ENCODE measurements at regions not wholly inside any gene's neighbourhood (a gene's known extent, or its start where the extent isn't known, plus 50 kb on each side); places are given as distances from the start of the nearest gene placed in this dataset.
A peak's percentile ranks its signal among the peaks of the same experiment; 100 is the strongest.
"Not testable (repeated sequence)": the region's sequence is repeated elsewhere in the genome, so short reads cannot be mapped to it uniquely, and the experiment has no call there.

GRCh38 chr10:59975918-59976317 lies 69.6 kb upstream of the CCDC6 start:
- H3K27me3 ChIP-seq (ENCODE audit: control insufficient read depth, insufficient read depth, low read length); H3K36me3 ChIP-seq (replicated peaks; ENCODE audit: control insufficient read depth, insufficient read depth, low read length); H3K4me3 ChIP-seq (ENCODE audit: insufficient read depth, low read depth, low read length); DNase-seq: not testable (repeated sequence)

DNA sequence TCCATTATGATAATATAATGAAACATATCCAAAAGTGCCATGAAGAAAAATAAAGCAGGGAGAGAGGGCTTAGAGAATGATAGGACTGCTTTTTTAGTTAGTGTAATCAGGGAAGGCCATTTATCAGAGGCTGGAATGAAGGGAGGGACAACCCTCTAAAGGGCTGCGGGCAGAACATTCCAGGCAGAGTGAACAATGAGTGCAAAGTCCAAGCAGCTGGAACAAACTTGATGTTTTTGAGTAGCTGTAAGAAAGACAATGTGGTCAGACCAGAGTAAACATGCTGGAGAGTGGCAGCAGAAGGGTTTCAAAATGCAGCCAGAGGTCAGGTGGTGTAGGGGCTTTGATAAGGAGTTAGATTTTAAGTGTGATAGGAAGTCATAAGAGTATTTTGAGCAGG lies 65.6 kb upstream of the CCDC6 start:
- Histone ChIP-seq H3K4me3 (ENCODE audit: insufficient read depth, low read depth, low read length) (no peak overlapping the region), H3K36me3 (replicated peaks; ENCODE audit: control insufficient read depth, insufficient read depth, low read length) (no peaks in the 10 kb centered on the region)
- DNase-seq = no peak

GRCh38 chr10:59970396-59971368 lies 64.3 kb upstream of the CCDC6 start:
- DNase-seq = peak; percentile 54
- Histone ChIP-seq H3K4me3 (ENCODE audit: insufficient read depth, low read depth, low read length) (no peak overlapping the region), H3K36me3 (replicated peaks; ENCODE audit: control insufficient read depth, insufficient read depth, low read length) (no peaks in the 10 kb centered on the region)

More for the DNA sequence above, 65.6 kb upstream of the CCDC6 start:
- H3K27me3 ChIP-seq (ENCODE audit: control insufficient read depth, insufficient read depth, low read length) = no peaks in the 10 kb centered on the region

GRCh38 chr10:59968705-59969104 lies 62.3 kb upstream of the CCDC6 start:
- no peak for DNase-seq
- Histone ChIP-seq H3K27me3 (ENCODE audit: control insufficient read depth, insufficient read depth, low read length) (no peaks in the 10 kb centered on the region), H3K36me3 (replicated peaks; ENCODE audit: control insufficient read depth, insufficient read depth, low read length) (no peaks in the 10 kb centered on the region), H3K4me3 (ENCODE audit: insufficient read depth, low read depth, low read length) (no peak overlapping the region)

More at GRCh38 chr10:59970396-59971368, 64.3 kb upstream of the CCDC6 start:
- no peaks in the 10 kb centered on the region for H3K27me3 ChIP-seq (ENCODE audit: control insufficient read depth, insufficient read depth, low read length)

DNA sequence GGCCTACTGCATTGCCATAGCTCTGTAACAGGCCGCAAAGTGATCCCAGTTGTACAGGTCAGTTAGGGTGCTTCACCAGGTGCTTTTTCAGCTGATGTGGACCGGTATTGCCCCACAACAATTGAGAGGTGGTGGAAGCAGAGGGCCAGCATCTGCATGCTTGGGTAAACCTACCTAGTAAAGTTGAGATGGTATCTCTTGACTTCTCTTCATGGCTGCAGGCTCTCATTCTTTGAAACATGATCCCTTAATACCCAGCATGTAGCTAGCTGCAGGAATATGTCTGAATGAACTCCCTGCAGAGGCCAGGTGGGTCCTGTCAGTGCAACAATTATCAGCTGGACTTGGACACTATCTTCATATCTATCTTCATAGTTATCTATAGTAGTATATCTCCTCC lies 60.7 kb upstream of the CCDC6 start:
- DNase-seq = peak; percentile 31
- Histone ChIP-seq H3K4me3 (ENCODE audit: insufficient read depth, low read depth, low read length) (no peak overlapping the region), H3K27me3 (ENCODE audit: control insufficient read depth, insufficient read depth, low read length) (no peaks in the 10 kb centered on the region)

DNA sequence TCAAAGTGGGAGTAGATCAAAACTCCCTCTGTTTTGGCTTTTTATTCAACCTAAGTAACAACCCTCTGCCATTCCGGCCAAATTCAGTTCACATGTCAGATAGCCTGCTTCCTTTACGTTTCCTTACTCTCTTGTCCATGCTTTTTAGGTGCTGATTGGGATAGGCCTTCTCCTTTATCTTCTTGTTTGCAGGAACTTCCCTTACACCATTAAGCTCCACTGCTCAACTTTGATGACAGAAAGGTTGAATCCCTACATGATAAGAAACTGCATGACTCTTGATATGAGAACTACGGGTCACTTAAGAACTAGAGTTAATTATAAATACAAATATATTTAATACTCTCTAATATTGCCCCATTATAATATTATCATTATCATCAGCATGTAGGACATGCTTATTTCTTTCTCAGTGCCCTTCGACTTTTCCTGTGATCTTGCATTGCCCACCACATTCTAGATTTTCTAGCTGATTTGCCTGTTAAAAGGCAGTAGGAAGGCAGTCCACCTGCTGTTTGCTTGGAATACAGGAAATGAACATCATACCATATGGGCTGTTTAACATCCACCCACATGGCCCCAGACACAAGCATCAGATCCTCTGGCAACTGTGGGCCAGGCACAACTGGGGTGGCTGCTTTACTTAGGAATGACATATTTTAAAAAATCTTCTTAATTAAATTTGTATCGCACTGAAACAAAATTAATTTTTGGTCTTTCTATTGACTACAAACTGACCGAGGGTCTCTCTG lies 59.7 kb upstream of the CCDC6 start:
- DNase-seq = no peak
- no peaks in the 10 kb centered on the region for H3K36me3 ChIP-seq (replicated peaks; ENCODE audit: control insufficient read depth, insufficient read depth, low read length)
- no peak overlapping the region for H3K4me3 ChIP-seq (ENCODE audit: insufficient read depth, low read depth, low read length)
- H3K27me3 ChIP-seq (ENCODE audit: control insufficient read depth, insufficient read depth, low read length) = no peaks in the 10 kb centered on the region

More for the DNA sequence above, 60.7 kb upstream of the CCDC6 start:
- no peaks in the 10 kb centered on the region for H3K36me3 ChIP-seq (replicated peaks; ENCODE audit: control insufficient read depth, insufficient read depth, low read length)

DNA sequence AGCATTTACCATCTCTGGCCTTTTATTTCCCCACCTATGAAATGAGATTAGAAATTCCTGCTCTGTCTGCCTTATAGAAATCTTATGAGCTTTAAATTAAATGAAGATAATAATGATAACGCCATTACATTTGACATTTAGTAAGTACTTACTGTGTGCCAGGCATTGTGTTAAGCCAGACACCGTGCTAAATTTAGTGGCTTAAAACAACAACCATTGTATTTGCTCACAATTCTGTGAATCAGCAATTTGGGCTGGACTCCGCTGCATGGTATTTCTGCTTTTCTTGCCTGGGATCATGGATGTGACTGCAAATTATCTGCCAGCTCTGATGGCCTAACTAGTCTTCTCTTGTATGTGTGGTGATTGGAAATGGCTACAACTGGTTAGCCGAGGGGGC lies 56.4 kb upstream of the CCDC6 start:
- no peaks in the 10 kb centered on the region for H3K27me3 ChIP-seq (ENCODE audit: control insufficient read depth, insufficient read depth, low read length)
- H3K4me3 ChIP-seq (ENCODE audit: insufficient read depth, low read depth, low read length) = no peak overlapping the region
- no peak for DNase-seq
- H3K36me3 ChIP-seq (replicated peaks; ENCODE audit: control insufficient read depth, insufficient read depth, low read length) = no peaks in the 10 kb centered on the region

DNA sequence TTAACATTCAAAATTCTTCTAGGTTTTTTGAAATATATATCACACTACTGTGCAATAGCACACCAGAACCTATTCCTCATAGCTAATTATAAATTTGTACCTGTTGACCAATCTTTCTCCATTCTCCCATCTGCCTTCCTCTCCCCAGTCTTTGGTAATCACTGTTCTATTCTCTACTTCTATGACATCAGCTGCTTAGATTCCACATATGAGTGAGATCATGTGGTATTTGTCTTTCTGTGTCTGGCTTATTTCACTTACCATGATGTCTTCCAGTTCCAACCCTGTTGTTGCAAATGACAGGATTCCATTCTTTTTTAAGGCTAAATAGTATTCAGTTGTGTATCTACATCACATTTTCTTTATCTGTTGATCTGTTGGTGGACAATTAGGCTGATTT lies 54.4 kb upstream of the CCDC6 start:
- no peak overlapping the region for H3K4me3 ChIP-seq (ENCODE audit: insufficient read depth, low read depth, low read length)
- H3K36me3 ChIP-seq (replicated peaks; ENCODE audit: control insufficient read depth, insufficient read depth, low read length) = no peaks in the 10 kb centered on the region
- no peaks in the 10 kb centered on the region for H3K27me3 ChIP-seq (ENCODE audit: control insufficient read depth, insufficient read depth, low read length)
- DNase-seq = no peak

- Histone ChIP-seq H3K4me3 (ENCODE audit: insufficient read depth, low read depth, low read length) (no peak overlapping the region), H3K27me3 (ENCODE audit: control insufficient read depth, insufficient read depth, low read length) (no peaks in the 10 kb centered on the region), H3K36me3 (replicated peaks; ENCODE audit: control insufficient read depth, insufficient read depth, low read length) (no peaks in the 10 kb centered on the region)
- no peak for DNase-seq
These were observed 53.2 kb upstream of the CCDC6 start for GRCh38 chr10:59959504-59960018.

GRCh38 chr10:59958882-59959281 lies 52.5 kb upstream of the CCDC6 start:
- Histone ChIP-seq H3K36me3 (replicated peaks; ENCODE audit: control insufficient read depth, insufficient read depth, low read length) (no peaks in the 10 kb centered on the region), H3K4me3 (ENCODE audit: insufficient read depth, low read depth, low read length) (no peak overlapping the region), H3K27me3 (ENCODE audit: control insufficient read depth, insufficient read depth, low read length) (no peaks in the 10 kb centered on the region)
- no peak for DNase-seq

- Histone ChIP-seq H3K36me3 (replicated peaks; ENCODE audit: control insufficient read depth, insufficient read depth, low read length) (no peaks in the 10 kb centered on the region), H3K4me3 (ENCODE audit: insufficient read depth, low read depth, low read length) (no peak overlapping the region), H3K27me3 (ENCODE audit: control insufficient read depth, insufficient read depth, low read length) (no peaks in the 10 kb centered on the region)
- no peak for DNase-seq
These were observed 51.6 kb upstream of the CCDC6 start for GRCh38 chr10:59957975-59958374.
